Mesenchymal stem cell (in vitro differentiated cells and primary cell): ENCODE measurements at regions not wholly inside any gene's neighbourhood (a gene's known extent, or its start where the extent isn't known, plus 50 kb on each side); places are given as distances from the start of the nearest gene placed in this dataset.

Experiments
- DNase-seq: peaks from one replicate; pipeline ENCODE4 v3.0.0-alpha.2; 2013
- H2AFZ ChIP-seq: one replicate; pipeline ENCODE4 v1.6.1; 2013; ENCODE audit warnings: low read depth, mild to moderate bottlenecking, control low read depth, inconsistent platforms, low read length, moderate library complexity
- H2AK5ac ChIP-seq: 2 replicates; pipeline ENCODE4 v1.6.1; 2013; ENCODE audit warnings: low read length, moderate library complexity, mild to moderate bottlenecking, inconsistent platforms; ENCODE audit not compliant: severe bottlenecking
- H2BK120ac ChIP-seq: one replicate; pipeline ENCODE4 v1.6.1; 2013; ENCODE audit warnings: low read depth, mild to moderate bottlenecking, inconsistent platforms, low read length, moderate library complexity
- H2BK12ac ChIP-seq, 2 experiments: one replicate each; pipeline ENCODE4 v1.6.1; 2013; ENCODE audit warnings: inconsistent platforms in 2 of 2, low read length in 2 of 2, mild to moderate bottlenecking in 2 of 2, moderate library complexity in 2 of 2, control low read depth in 1 of 2
- H2BK15ac ChIP-seq: one replicate; pipeline ENCODE4 v1.6.1; 2013; ENCODE audit warnings: mild to moderate bottlenecking, low read depth, inconsistent platforms; ENCODE audit not compliant: poor library complexity, severe bottlenecking
- H2BK5ac ChIP-seq: 2 replicates; pipeline ENCODE4 v1.6.1; 2013; ENCODE audit warnings: low read depth, mild to moderate bottlenecking, low read length, control low read depth, inconsistent platforms; ENCODE audit not compliant: poor library complexity, severe bottlenecking
- H3K14ac ChIP-seq, 2 experiments: one replicate each; pipeline ENCODE4 v1.6.1; 2013; ENCODE audit warnings: inconsistent platforms in 2 of 2, low read length in 2 of 2, control low read depth in 1 of 2, mild to moderate bottlenecking in 1 of 2, moderate library complexity in 1 of 2
- H3K18ac ChIP-seq, 2 experiments: one replicate each; pipeline ENCODE4 v1.6.1; 2013; ENCODE audit warnings: inconsistent platforms in 2 of 2, low read length in 2 of 2, control low read depth in 1 of 2, low read depth in 1 of 2, mild to moderate bottlenecking in 1 of 2
- H3K23ac ChIP-seq, 2 experiments: one replicate each; pipeline ENCODE4 v1.6.1; 2013; ENCODE audit warnings: inconsistent platforms in 2 of 2, low read length in 2 of 2, mild to moderate bottlenecking in 2 of 2, moderate library complexity in 2 of 2, control low read depth in 1 of 2
- H3K27ac ChIP-seq: 2 replicates; pipeline ENCODE4 v1.5.1; 2013; ENCODE audit warnings: mild to moderate bottlenecking, moderate library complexity, low read length, control low read depth, inconsistent platforms; ENCODE audit not compliant: poor library complexity, severe bottlenecking
- H3K27me3 ChIP-seq, 2 experiments: 2 replicates each; pipeline versions ENCODE4 v1.6.1 to v1.7.0; 2013; ENCODE audit warnings: low read length in 2 of 2, mild to moderate bottlenecking in 2 of 2, moderate library complexity in 2 of 2, control low read depth in 1 of 2, inconsistent platforms in 1 of 2; ENCODE audit not compliant: control insufficient read depth in 1 of 2, insufficient read depth in 1 of 2
- H3K36me3 ChIP-seq, 2 experiments: 2 replicates each; pipeline versions ENCODE4 v1.6.1 to v1.7.0; 2013; ENCODE audit warnings: low read length in 2 of 2, control low read depth in 1 of 2, inconsistent platforms in 1 of 2, low read depth in 1 of 2, mild to moderate bottlenecking in 1 of 2; ENCODE audit not compliant: insufficient read depth in 2 of 2, control insufficient read depth in 1 of 2
- H3K4ac ChIP-seq, 2 experiments: one replicate each; pipeline ENCODE4 v1.6.1; 2013; ENCODE audit warnings: inconsistent platforms in 2 of 2, low read length in 2 of 2, mild to moderate bottlenecking in 2 of 2, moderate library complexity in 2 of 2, control low read depth in 1 of 2, low read depth in 1 of 2
- H3K4me1 ChIP-seq: 2 replicates; pipeline ENCODE4 v1.6.1; 2013; ENCODE audit warnings: low read depth, low read length, control low read depth; ENCODE audit not compliant: control insufficient read depth, insufficient read depth
- H3K4me2 ChIP-seq: 2 replicates; pipeline ENCODE4 v1.6.1; 2013; ENCODE audit warnings: low read length, mild to moderate bottlenecking, inconsistent platforms; ENCODE audit not compliant: poor library complexity, severe bottlenecking
- H3K4me3 ChIP-seq, 2 experiments: 2 replicates each; pipeline versions ENCODE4 v1.5.1 to v1.7.0; 2013; ENCODE audit warnings: low read length in 2 of 2, mild to moderate bottlenecking in 2 of 2, control low read depth in 1 of 2, low read depth in 1 of 2; ENCODE audit not compliant: insufficient read depth in 1 of 2
- H3K79me1 ChIP-seq: replicated peaks from 2 replicates; pipeline ENCODE4 v1.6.1; 2013; ENCODE audit warnings: mild to moderate bottlenecking, control low read depth, low read length, inconsistent platforms; ENCODE audit not compliant: poor library complexity, severe bottlenecking
- H3K9ac ChIP-seq: 2 replicates; pipeline ENCODE4 v1.7.0; 2013; ENCODE audit warnings: mild to moderate bottlenecking, low read length, moderate library complexity
- H3K9me3 ChIP-seq: 2 replicates; pipeline ENCODE4 v1.7.0; 2013; ENCODE audit warnings: mild to moderate bottlenecking, low read length; ENCODE audit not compliant: control insufficient read depth
- H4K8ac ChIP-seq: one replicate; pipeline ENCODE4 v1.6.1; 2013; ENCODE audit warnings: inconsistent platforms, mild to moderate bottlenecking, low read length, moderate library complexity
- H4K91ac ChIP-seq: one replicate; pipeline ENCODE4 v1.6.1; 2013; ENCODE audit warnings: mild to moderate bottlenecking, low read length, inconsistent platforms
- WGBS: methylation state at CpG from one replicate; pipeline ENCODE4 v1.1.7; 2013; ENCODE audit warnings: mixed read lengths; 5-methylcytosine and 5-hydroxymethylcytosine counted together

- Histone ChIP-seq H4K8ac (no peak overlapping the region), H2AFZ (no peak overlapping the region), H3K9me3 (no peaks in the 10 kb centered on the region), H2BK12ac (no peak overlapping the region), H3K4ac (no peak overlapping the region), H2AK5ac (peak overlapping the region; percentile 40), H2BK5ac (no peak overlapping the region), H2BK15ac (no peak overlapping the region), H3K79me1 (no peaks in the 10 kb centered on the region), H3K27me3 (peaks cover 0 to 15% of the 10 kb centered on the region in 2 experiments), H3K4me3 (no peak overlapping the region), H3K14ac (no peak overlapping the region), H3K4me1 (peaks cover 34% of the 10 kb centered on the region), H3K4me2 (no peak overlapping the region), H3K36me3 (no peaks in the 10 kb centered on the region), H3K23ac (no peak overlapping the region), H3K18ac (no peak overlapping the region), H3K27ac (peak overlapping the region; percentile 1), H2BK120ac (no peak overlapping the region), H3K9ac (no peak overlapping the region), H4K91ac (no peak overlapping the region)
- 96% methylated on average over 10 of the region's 10 CpGs for WGBS
- peak; percentile 43 for DNase-seq
These were observed 87.7 kb upstream of the CHST15 start for GRCh38 chr10:124180947-124181549.

- H3K14ac ChIP-seq, result no peak overlapping the region
- H3K18ac ChIP-seq, result no peak overlapping the region
- no peak overlapping the region for H2BK120ac ChIP-seq
- peak overlapping the region; percentile 79 for H2AK5ac ChIP-seq
- H3K4ac ChIP-seq, result no peak overlapping the region
- no peak overlapping the region for H4K8ac ChIP-seq
- no peak overlapping the region for H2AFZ ChIP-seq
- H3K27ac ChIP-seq, result no peak overlapping the region
- no peak overlapping the region for H2BK12ac ChIP-seq
- H3K27me3 ChIP-seq, result peaks cover 0 to 18% of the 10 kb centered on the region in 2 experiments
- 88% methylated on average over 6 of the region's 8 CpGs for WGBS
- H3K36me3 ChIP-seq, result no peaks in the 10 kb centered on the region
- no peak overlapping the region for H3K23ac ChIP-seq
- no peak overlapping the region for H4K91ac ChIP-seq
- H2BK5ac ChIP-seq, result no peak overlapping the region
- H3K4me1 ChIP-seq, result peaks cover 43% of the 10 kb centered on the region
- no peak for DNase-seq
- H3K4me3 ChIP-seq, result no peak overlapping the region
- H3K4me2 ChIP-seq, result no peak overlapping the region
- no peak overlapping the region for H2BK15ac ChIP-seq
- no peaks in the 10 kb centered on the region for H3K9me3 ChIP-seq
- no peaks in the 10 kb centered on the region for H3K79me1 ChIP-seq
- no peak overlapping the region for H3K9ac ChIP-seq
These were observed 86.8 kb upstream of the CHST15 start for GRCh38 chr10:124180044-124180745.

GRCh38 chr10:124179308-124180043 lies 86.1 kb upstream of the CHST15 start:
- no peak overlapping the region for H2AFZ ChIP-seq
- DNase-seq, result no peak
- H3K79me1 ChIP-seq, result no peaks in the 10 kb centered on the region
- H2BK120ac ChIP-seq, result no peak overlapping the region
- H3K27ac ChIP-seq, result no peak overlapping the region
- no peak overlapping the region for H3K4me3 ChIP-seq
- H3K23ac ChIP-seq, result no peak overlapping the region
- H4K8ac ChIP-seq, result no peak overlapping the region
- H3K4me2 ChIP-seq, result no peak overlapping the region
- H3K9ac ChIP-seq, result no peak overlapping the region
- no peak overlapping the region for H2BK5ac ChIP-seq
- H3K4me1 ChIP-seq, result peaks cover 42% of the 10 kb centered on the region
- no peak overlapping the region for H2BK12ac ChIP-seq
- no peak overlapping the region for H4K91ac ChIP-seq
- no peaks in the 10 kb centered on the region for H3K9me3 ChIP-seq
- H2BK15ac ChIP-seq, result no peak overlapping the region
- no peak overlapping the region for H3K18ac ChIP-seq
- H2AK5ac ChIP-seq, result peak overlapping the region; percentile 72
- no peak overlapping the region for H3K4ac ChIP-seq
- H3K36me3 ChIP-seq, result no peaks in the 10 kb centered on the region
- H3K14ac ChIP-seq, result no peak overlapping the region
- peaks cover 0 to 18% of the 10 kb centered on the region in 2 experiments for H3K27me3 ChIP-seq
- 92% methylated on average over 3 of the region's 3 CpGs for WGBS

- H2BK15ac ChIP-seq, result no peak overlapping the region
- no peaks in the 10 kb centered on the region for H3K9me3 ChIP-seq
- H2AFZ ChIP-seq, result no peak overlapping the region
- no peak overlapping the region for H3K4me2 ChIP-seq
- no peak for DNase-seq
- H3K4ac ChIP-seq, result no peak overlapping the region
- peaks cover 46% of the 10 kb centered on the region for H3K4me1 ChIP-seq
- H3K27me3 ChIP-seq, result peaks cover 0 to 24% of the 10 kb centered on the region in 2 experiments
- H2BK120ac ChIP-seq, result no peak overlapping the region
- H3K18ac ChIP-seq, result peak overlapping the region in 1 of 2 experiments; percentile 49
- no peak overlapping the region for H2BK5ac ChIP-seq
- no peak overlapping the region for H4K8ac ChIP-seq
- peak overlapping the region; percentile 66 for H2AK5ac ChIP-seq
- no peak overlapping the region for H2BK12ac ChIP-seq
- no peak overlapping the region for H3K23ac ChIP-seq
- H3K36me3 ChIP-seq, result no peaks in the 10 kb centered on the region
- no peak overlapping the region for H3K4me3 ChIP-seq
- H3K79me1 ChIP-seq, result no peaks in the 10 kb centered on the region
- 96% methylated on average over 5 of the region's 5 CpGs for WGBS
- no peak overlapping the region for H4K91ac ChIP-seq
- H3K27ac ChIP-seq, result peak overlapping the region; percentile 84
- peak overlapping the region in 1 of 2 experiments; percentile 36 for H3K14ac ChIP-seq
- H3K9ac ChIP-seq, result no peak overlapping the region
These were observed 83.8 kb upstream of the CHST15 start for GRCh38 chr10:124177180-124177518.
